Loucy (cell line): ENCODE measurements at regions not wholly inside any gene's neighbourhood (a gene's known extent, or its start where the extent isn't known, plus 50 kb on each side); places are given as distances from the start of the nearest gene placed in this dataset.

ENCODE experiments used
- H2AFZ ChIP-seq: fragments of 200-600 bp; sonication (generic); 2 replicates; pipeline ENCODE4 v1.6.0; 2016; ENCODE audit warnings: antibody characterized with exemption, mild to moderate bottlenecking, low read length, moderate library complexity
- H3F3A ChIP-seq: fragments of 200-600 bp; 2 replicates; pipeline ENCODE4 v1.6.0; 2016; ENCODE audit warnings: antibody characterized with exemption, low read depth, mild to moderate bottlenecking
- H3K27me3 ChIP-seq: fragments of 200-600 bp; sonication (generic); 2 replicates; pipeline ENCODE4 v1.6.1; 2014; ENCODE audit warnings: low read length, mild to moderate bottlenecking; ENCODE audit not compliant: insufficient read depth, poor library complexity, severe bottlenecking
- H3K36me3 ChIP-seq: fragments of 200-600 bp; sonication (generic); 2 replicates; pipeline ENCODE4 v1.6.1; 2016; ENCODE audit warnings: low read length; ENCODE audit not compliant: insufficient read depth
- H3K4me1 ChIP-seq: fragments of 200-600 bp; sonication (generic); 2 replicates; pipeline ENCODE4 v1.5.1; 2014; ENCODE audit warnings: low read length, mild to moderate bottlenecking; ENCODE audit not compliant: insufficient read depth, poor library complexity, severe bottlenecking
- H3K4me2 ChIP-seq: fragments of 200-600 bp; sonication (generic); 2 replicates; pipeline ENCODE4 v1.6.0; 2014; ENCODE audit warnings: antibody characterized with exemption, low read length, low read depth, mild to moderate bottlenecking; ENCODE audit not compliant: poor library complexity, severe bottlenecking
- H3K4me3 ChIP-seq: fragments of 200-600 bp; sonication (generic); 2 replicates; pipeline ENCODE4 v1.5.1; 2014; ENCODE audit warnings: low read length, mild to moderate bottlenecking, mixed read lengths; ENCODE audit not compliant: poor library complexity, severe bottlenecking
- H3K79me2 ChIP-seq: fragments of 200-600 bp; sonication (generic); 2 replicates; pipeline ENCODE4 v1.6.1; 2014; ENCODE audit warnings: low read length; ENCODE audit not compliant: insufficient read depth
- H3K9ac ChIP-seq: fragments of 200-600 bp; sonication (generic); 2 replicates; pipeline ENCODE4 v1.6.0; 2014; ENCODE audit warnings: mild to moderate bottlenecking, low read depth, low read length, moderate library complexity; ENCODE audit not compliant: poor library complexity, severe bottlenecking
- H3K9me2 ChIP-seq: fragments of 200-600 bp; sonication (generic); replicated peaks from 2 replicates; pipeline ENCODE4 v1.6.1; 2016; ENCODE audit warnings: low read depth, low read length, mixed read lengths
- H3K9me3 ChIP-seq: fragments of 200-600 bp; sonication (generic); 2 replicates; pipeline ENCODE4 v1.6.1; 2014; ENCODE audit warnings: mild to moderate bottlenecking, antibody characterized with exemption, low read length, low read depth; ENCODE audit not compliant: insufficient read depth
- H4K20me1 ChIP-seq: fragments of 200-600 bp; sonication (generic); 2 replicates; pipeline ENCODE4 v1.6.0; 2014; ENCODE audit warnings: antibody characterized with exemption, low read length, mild to moderate bottlenecking; ENCODE audit not compliant: insufficient read depth, poor library complexity, severe bottlenecking
- CTCF ChIP-seq: fragments of 200-600 bp; sonication (generic); conservative IDR thresholded peaks from 2 replicates; pipeline ENCODE4 v1.5.1; 2014; ENCODE audit warnings: mild to moderate bottlenecking, antibody characterized with exemption, low read length
- EZH2phosphoT487 ChIP-seq: fragments of 200-600 bp; IDR thresholded peaks from 2 replicates; pipeline ENCODE4 v1.6.1; 2018; ENCODE audit warnings: antibody characterized with exemption, mild to moderate bottlenecking, moderate library complexity, borderline replicate concordance

GRCh38 chr14:50020184-50020583 lies 96.2 kb downstream of the VCPKMT start:
- H3K9me3 ChIP-seq, result no peaks in the 10 kb centered on the region
- no peak overlapping the region for H2AFZ ChIP-seq
- H3K27me3 ChIP-seq, result no peaks in the 10 kb centered on the region
- no peaks in the 10 kb centered on the region for H3K4me1 ChIP-seq
- no peaks in the 10 kb centered on the region for H3K36me3 ChIP-seq
- no peaks in the 10 kb centered on the region for H3K9me2 ChIP-seq
- no peak overlapping the region for H3K4me2 ChIP-seq
- H3K4me3 ChIP-seq, result no peak overlapping the region
- H3F3A ChIP-seq, result no peaks in the 10 kb centered on the region
- no peak overlapping the region for H3K9ac ChIP-seq
- no peaks in the 10 kb centered on the region for H4K20me1 ChIP-seq
- H3K79me2 ChIP-seq, result no peaks in the 10 kb centered on the region
- TF ChIP-seq EZH2phosphoT487, result no peak

DNA sequence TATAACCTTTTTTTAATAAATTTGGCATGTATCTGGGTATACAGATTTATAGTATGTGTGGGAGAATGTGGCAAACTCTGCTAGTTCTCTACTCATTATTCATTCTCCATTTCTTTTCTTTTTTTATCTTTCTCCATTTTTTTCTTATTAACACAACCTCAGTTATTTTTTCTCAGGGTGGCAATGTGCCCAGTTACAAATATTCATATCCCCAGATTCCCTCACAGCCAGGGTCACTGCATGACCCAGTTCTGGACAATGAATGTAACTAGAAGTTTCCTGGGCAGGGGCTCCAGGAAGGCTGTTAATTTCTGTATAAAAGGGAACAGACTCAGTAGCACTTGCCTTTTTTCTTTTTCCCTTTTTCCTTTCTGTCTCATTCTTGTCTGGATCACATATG lies 95.6 kb downstream of the VCPKMT start:
- no peaks in the 10 kb centered on the region for H3K27me3 ChIP-seq

DNA sequence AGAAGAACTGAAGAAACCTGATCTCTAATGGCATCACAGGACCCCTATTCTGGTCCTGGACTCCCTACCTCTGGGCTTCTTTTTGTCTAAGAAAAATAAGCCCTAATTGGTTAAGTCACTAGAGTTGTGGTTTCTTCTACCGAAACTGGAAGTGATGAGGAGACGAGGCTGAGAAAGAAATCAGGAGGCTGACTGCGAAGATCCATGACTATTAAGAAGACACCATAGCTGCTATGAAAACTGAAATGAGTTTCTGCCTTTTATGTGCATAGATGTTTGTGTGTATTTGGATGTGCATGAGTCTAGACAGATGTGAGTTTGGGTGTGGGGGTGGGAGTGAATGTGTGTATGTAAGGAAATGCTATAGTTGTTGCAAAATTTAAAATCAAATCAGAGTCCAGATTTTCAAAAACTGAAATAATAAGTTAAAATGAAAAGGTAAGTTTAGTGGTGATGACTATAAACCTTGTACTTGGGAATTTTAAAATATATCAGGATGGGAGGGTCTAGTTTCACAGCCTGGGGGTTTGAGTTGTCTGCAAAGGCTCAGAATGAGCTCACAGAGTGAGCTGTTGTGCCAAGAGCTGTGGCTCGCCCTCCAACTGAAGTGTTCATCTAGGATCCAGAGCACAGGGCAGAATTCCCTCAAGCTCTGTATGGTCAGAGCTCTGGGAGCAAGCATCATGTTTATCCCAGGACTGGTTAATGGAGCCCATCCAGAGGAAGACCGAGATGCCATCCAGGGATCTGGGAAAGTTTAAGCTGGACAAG lies 94.9 kb downstream of the VCPKMT start:
- Histone ChIP-seq H2AFZ (no peak overlapping the region), H3K4me3 (no peak overlapping the region), H4K20me1 (no peaks in the 10 kb centered on the region), H3K79me2 (no peaks in the 10 kb centered on the region), H3K9me2 (no peaks in the 10 kb centered on the region), H3K9ac (no peak overlapping the region), H3K27me3 (no peaks in the 10 kb centered on the region), H3K9me3 (peaks cover 5% of the 10 kb centered on the region; the same call in 1 of the 2 replicates), H3K36me3 (no peaks in the 10 kb centered on the region), H3F3A (no peaks in the 10 kb centered on the region), H3K4me2 (no peak overlapping the region), H3K4me1 (no peaks in the 10 kb centered on the region)
- no peak for TF ChIP-seq CTCF
- no peak for TF ChIP-seq EZH2phosphoT487

More for the DNA sequence above, 95.6 kb downstream of the VCPKMT start:
- Histone ChIP-seq H3K9ac (no peak overlapping the region), H3K4me3 (no peak overlapping the region), H3K4me2 (no peak overlapping the region), H3K36me3 (no peaks in the 10 kb centered on the region), H2AFZ (no peak overlapping the region), H3F3A (no peaks in the 10 kb centered on the region), H3K9me2 (no peaks in the 10 kb centered on the region), H3K79me2 (no peaks in the 10 kb centered on the region), H3K9me3 (peaks cover 4% of the 10 kb centered on the region; the same call in 1 of the 2 replicates), H4K20me1 (no peaks in the 10 kb centered on the region), H3K4me1 (no peaks in the 10 kb centered on the region)
- no peak for TF ChIP-seq CTCF
- no peak for TF ChIP-seq EZH2phosphoT487

GRCh38 chr14:50022661-50023060 lies 93.7 kb downstream of the VCPKMT start:
- no peaks in the 10 kb centered on the region for H3K27me3 ChIP-seq
- TF ChIP-seq CTCF (no peak), EZH2phosphoT487 (no peak)
- H4K20me1 ChIP-seq, result no peaks in the 10 kb centered on the region
- H3K79me2 ChIP-seq, result no peaks in the 10 kb centered on the region
- no peaks in the 10 kb centered on the region for H3K9me2 ChIP-seq
- H3K4me1 ChIP-seq, result no peaks in the 10 kb centered on the region
- H3K36me3 ChIP-seq, result no peaks in the 10 kb centered on the region
- no peak overlapping the region for H3K4me3 ChIP-seq
- H3F3A ChIP-seq, result no peaks in the 10 kb centered on the region
- no peak overlapping the region for H3K4me2 ChIP-seq
- no peak overlapping the region for H2AFZ ChIP-seq
- H3K9me3 ChIP-seq, result peaks cover 5% of the 10 kb centered on the region; the same call in 1 of the 2 replicates
- H3K9ac ChIP-seq, result no peak overlapping the region
